Small intestine (tissue), 7 donors: ENCODE measurements at regions not wholly inside any gene's neighbourhood (a gene's known extent, or its start where the extent isn't known, plus 50 kb on each side); places are given as distances from the start of the nearest gene placed in this dataset.
"Not testable (repeated sequence)": the region's sequence is repeated elsewhere in the genome, so short reads cannot be mapped to it uniquely, and the experiment has no call there.

ENCODE experiments used
- DNase-seq, 2 donors: peaks; one replicate each; pipeline versions ENCODE4 v3.0.0 to v3.0.0-alpha.2; 2013
- FAIRE-seq: peaks from 2 replicates; lab custom pipeline; 2012; peaks lifted over from hg19 to GRCh38; lab: Jason Lieb, UNC
- H3K27ac ChIP-seq, 3 donors: one replicate each; pipeline ENCODE4 v1.5.1; 2013; ENCODE audit warnings: low read length in 2 of 3, mild to moderate bottlenecking in 2 of 3, control low read depth in 1 of 3, inconsistent platforms in 1 of 3, low read depth in 1 of 3, moderate library complexity in 1 of 3
- H3K27me3 ChIP-seq, 3 donors: one replicate each; pipeline ENCODE4 v1.6.1; 2013; ENCODE audit warnings: low read length in 3 of 3, inconsistent platforms in 1 of 3; ENCODE audit not compliant: control insufficient read depth in 3 of 3, insufficient read depth in 3 of 3
- H3K36me3 ChIP-seq, 3 donors: one replicate each; pipeline ENCODE4 v1.6.1; 2013; ENCODE audit warnings: low read length in 3 of 3, inconsistent platforms in 1 of 3, low read depth in 1 of 3, mild to moderate bottlenecking in 1 of 3, moderate library complexity in 1 of 3; ENCODE audit not compliant: control insufficient read depth in 3 of 3, insufficient read depth in 2 of 3
- H3K4me1 ChIP-seq, 3 donors: one replicate each; pipeline ENCODE4 v1.6.1; 2013; ENCODE audit warnings: low read length in 2 of 3, inconsistent platforms in 1 of 3, low read depth in 1 of 3, mild to moderate bottlenecking in 1 of 3, moderate library complexity in 1 of 3; ENCODE audit not compliant: control insufficient read depth in 3 of 3, insufficient read depth in 2 of 3
- H3K4me3 ChIP-seq, 3 donors: one replicate each; pipeline ENCODE4 v1.5.1; 2013; ENCODE audit warnings: low read length in 3 of 3, control low read depth in 1 of 3, inconsistent platforms in 1 of 3, low read depth in 1 of 3, mild to moderate bottlenecking in 1 of 3, moderate library complexity in 1 of 3
- H3K9me3 ChIP-seq, 2 donors: one replicate each; pipeline ENCODE4 v1.6.1; 2013; ENCODE audit warnings: low read depth in 1 of 2, low read length in 1 of 2; ENCODE audit not compliant: control insufficient read depth in 2 of 2, insufficient read depth in 1 of 2
- WGBS, 3 donors: extraction: QIAGEN DNeasy Blood & Tissue Kit; methylation state at CpG; one replicate each; pipeline ENCODE4 v1.1.7; 2013; 5-methylcytosine and 5-hydroxymethylcytosine counted together
- donor health status: healthy with polysubstance abuse.
- donor health status: control.
- donor health status: control.
- donor health status: Bipolar disorder and iron deficiency.
- donor health status: healthy.

- Histone ChIP-seq H3K27ac (no peak overlapping the region), H3K27me3 (peaks cover 0 to 2% (median 0%) of the 10 kb centered on the region in 3 donors), H3K4me3 (no peak overlapping the region), H3K36me3 (no peaks in the 10 kb centered on the region), H3K9me3 (no peaks in the 10 kb centered on the region), H3K4me1 (no peaks in the 10 kb centered on the region)
- FAIRE-seq = no peak
- DNase-seq = no peak
- 52 to 69% (median 59%) methylated on average over 6 of the region's 6 CpGs for WGBS, 3 donors
These were observed 589.9 kb downstream of the MATN1 start for GRCh38 chr1:30133414-30134055.

GRCh38 chr1:30132602-30133286 is 590.6 kb downstream of the MATN1 start:
- Histone ChIP-seq H3K4me1 (no peaks in the 10 kb centered on the region), H3K4me3 (no peak overlapping the region), H3K9me3 (no peaks in the 10 kb centered on the region), H3K36me3 (no peaks in the 10 kb centered on the region), H3K27me3 (peaks cover 0 to 2% (median 0%) of the 10 kb centered on the region in 3 donors), H3K27ac (no peak overlapping the region)
- DNase-seq = no peak
- no peak for FAIRE-seq
- 69 to 81% (median 75%) methylated on average over 10 of the region's 10 CpGs for WGBS, 3 donors

- DNase-seq, H3K36me3 ChIP-seq, H3K27me3 ChIP-seq, H3K27ac ChIP-seq, H3K4me3 ChIP-seq, H3K4me1 ChIP-seq, FAIRE-seq, H3K9me3 ChIP-seq: not testable (repeated sequence)
- 47 to 59% (median 55%) methylated on average over 2 of the region's 2 CpGs for WGBS, 3 donors
These were observed 592.8 kb downstream of the MATN1 start for GRCh38 chr1:30130566-30130965.

- no peak overlapping the region for H3K4me3 ChIP-seq
- no peaks in the 10 kb centered on the region for H3K9me3 ChIP-seq
- H3K4me1 ChIP-seq = no peaks in the 10 kb centered on the region
- no peak overlapping the region for H3K27ac ChIP-seq
- 55 to 74% (median 63%) methylated on average over 4 of the region's 4 CpGs for WGBS, 3 donors
- no peaks in the 10 kb centered on the region for H3K36me3 ChIP-seq
- H3K27me3 ChIP-seq = peaks cover 0 to 2% (median 0%) of the 10 kb centered on the region in 3 donors
- DNase-seq = no peak
- FAIRE-seq = no peak
These were observed 593.3 kb downstream of the MATN1 start for GRCh38 chr1:30130099-30130498.

- H3K27me3 ChIP-seq = peaks cover 0 to 2% (median 0%) of the 10 kb centered on the region in 3 donors
- 71 to 81% (median 71%) methylated on average over 11 of the region's 11 CpGs for WGBS, 3 donors
- H3K36me3 ChIP-seq = no peaks in the 10 kb centered on the region
- FAIRE-seq (no peak), DNase-seq (no peak)
- H3K4me1 ChIP-seq = no peaks in the 10 kb centered on the region
- no peaks in the 10 kb centered on the region for H3K9me3 ChIP-seq
- no peak overlapping the region for H3K27ac ChIP-seq
- no peak overlapping the region for H3K4me3 ChIP-seq
These were observed 593.8 kb downstream of the MATN1 start for GRCh38 chr1:30129421-30130055.

GRCh38 chr1:30129001-30129408 is 594.4 kb downstream of the MATN1 start:
- H3K4me3 ChIP-seq = no peak overlapping the region
- FAIRE-seq (no peak), DNase-seq (no peak)
- 31 to 44% (median 40%) methylated on average over 7 of the region's 7 CpGs for WGBS, 3 donors
- no peaks in the 10 kb centered on the region for H3K4me1 ChIP-seq
- peaks cover 0 to 2% (median 0%) of the 10 kb centered on the region in 3 donors for H3K27me3 ChIP-seq
- H3K27ac ChIP-seq = no peak overlapping the region
- no peaks in the 10 kb centered on the region for H3K36me3 ChIP-seq
- no peaks in the 10 kb centered on the region for H3K9me3 ChIP-seq

- Histone ChIP-seq H3K27ac (no peak overlapping the region), H3K9me3 (no peaks in the 10 kb centered on the region), H3K27me3 (peaks cover 0 to 2% (median 0%) of the 10 kb centered on the region in 3 donors), H3K36me3 (no peaks in the 10 kb centered on the region), H3K4me1 (no peaks in the 10 kb centered on the region), H3K4me3 (no peak overlapping the region)
- no peak for FAIRE-seq
- DNase-seq = no peak
- WGBS, 3 donors = 27 to 51% (median 33%) methylated on average over 2 of the region's 2 CpGs
These were observed 596.5 kb downstream of the MATN1 start for GRCh38 chr1:30126848-30127247.

- Histone ChIP-seq H3K27me3 (peaks cover 0 to 2% (median 0%) of the 10 kb centered on the region in 3 donors), H3K4me1 (no peaks in the 10 kb centered on the region), H3K27ac (no peak overlapping the region), H3K9me3 (no peaks in the 10 kb centered on the region), H3K36me3 (no peaks in the 10 kb centered on the region), H3K4me3 (no peak overlapping the region)
- DNase-seq (no peak), FAIRE-seq (no peak)
- WGBS, 3 donors = 25 to 44% (median 39%) methylated on average over 3 of the region's 3 CpGs
These were observed 597.6 kb downstream of the MATN1 start for GRCh38 chr1:30125821-30126170.
